Trophoblast cell (in vitro differentiated cells and primary cell): ENCODE measurements at regions not wholly inside any gene's neighbourhood (a gene's known extent, or its start where the extent isn't known, plus 50 kb on each side); places are given as distances from the start of the nearest gene placed in this dataset.

ENCODE experiments used
- DNase-seq, 2 donors: peaks; one replicate each; pipeline ENCODE4 v3.0.0-alpha.2; 2016
- H2AFZ ChIP-seq: 2 replicates; pipeline ENCODE4 v1.6.1; 2013; ENCODE audit warnings: low read length, moderate library complexity, mild to moderate bottlenecking; ENCODE audit not compliant: insufficient read depth, poor library complexity
- H2AK5ac ChIP-seq: 2 replicates; pipeline ENCODE4 v1.6.1; 2013; ENCODE audit warnings: mild to moderate bottlenecking, low read length
- H2BK120ac ChIP-seq: 2 replicates; pipeline ENCODE4 v1.6.1; 2013; ENCODE audit warnings: low read length, mild to moderate bottlenecking, moderate library complexity; ENCODE audit not compliant: insufficient read depth, poor library complexity
- H2BK12ac ChIP-seq: 2 replicates; pipeline ENCODE4 v1.6.1; 2013; ENCODE audit warnings: mild to moderate bottlenecking, low read length, moderate library complexity
- H2BK5ac ChIP-seq: 2 replicates; pipeline ENCODE4 v1.6.1; 2013; ENCODE audit warnings: low read length, low read depth, moderate library complexity, mild to moderate bottlenecking; ENCODE audit not compliant: poor library complexity
- H3K14ac ChIP-seq: 2 replicates; pipeline ENCODE4 v1.6.1; 2013; ENCODE audit warnings: mild to moderate bottlenecking, low read length
- H3K18ac ChIP-seq: 2 replicates; pipeline ENCODE4 v1.6.1; 2013; ENCODE audit warnings: mild to moderate bottlenecking, low read length
- H3K23ac ChIP-seq: 2 replicates; pipeline ENCODE4 v1.6.1; 2013; ENCODE audit warnings: low read length
- H3K27ac ChIP-seq: 2 replicates; pipeline ENCODE4 v1.5.1; 2013; ENCODE audit warnings: low read depth, mild to moderate bottlenecking, inconsistent platforms, low read length, moderate library complexity
- H3K27me3 ChIP-seq: 2 replicates; pipeline ENCODE4 v1.6.1; 2013; ENCODE audit warnings: inconsistent platforms, mild to moderate bottlenecking, low read length, moderate library complexity; ENCODE audit not compliant: insufficient read depth
- H3K36me3 ChIP-seq, 2 experiments: 1 replicate in 1 of 2; 2 replicates in 1 of 2; pipeline ENCODE4 v1.6.1; 2013; ENCODE audit warnings: low read length in 2 of 2, mild to moderate bottlenecking in 2 of 2, moderate library complexity in 1 of 2; ENCODE audit not compliant: insufficient read depth in 2 of 2, control insufficient read depth in 1 of 2
- H3K4ac ChIP-seq: 2 replicates; pipeline ENCODE4 v1.6.1; 2013; ENCODE audit warnings: low read depth, mild to moderate bottlenecking, low read length, moderate library complexity
- H3K4me1 ChIP-seq, 2 experiments: 1 replicate in 1 of 2; 2 replicates in 1 of 2; pipeline ENCODE4 v1.6.1; 2013; ENCODE audit warnings: low read length in 2 of 2, mild to moderate bottlenecking in 2 of 2, moderate library complexity in 1 of 2; ENCODE audit not compliant: insufficient read depth in 2 of 2, control insufficient read depth in 1 of 2
- H3K4me2 ChIP-seq: 2 replicates; pipeline ENCODE4 v1.6.1; 2013; ENCODE audit warnings: inconsistent platforms, mild to moderate bottlenecking, low read length, moderate library complexity
- H3K4me3 ChIP-seq: 2 replicates; pipeline ENCODE4 v1.5.1; 2013; ENCODE audit warnings: mild to moderate bottlenecking, low read depth, low read length, inconsistent platforms
- H3K79me1 ChIP-seq: one replicate; pipeline ENCODE4 v1.6.1; 2013; ENCODE audit warnings: low read length
- H3K79me2 ChIP-seq: 2 replicates; pipeline ENCODE4 v1.6.1; 2013; ENCODE audit warnings: low read length, mild to moderate bottlenecking; ENCODE audit not compliant: control insufficient read depth, insufficient read depth, poor library complexity
- H3K9ac ChIP-seq: 2 replicates; pipeline ENCODE4 v1.6.1; 2013; ENCODE audit warnings: mild to moderate bottlenecking, low read length
- H3K9me3 ChIP-seq: 2 replicates; pipeline ENCODE4 v1.6.1; 2013; ENCODE audit warnings: low read depth, mild to moderate bottlenecking, control low read depth, inconsistent platforms, low read length; ENCODE audit not compliant: insufficient read depth
- H4K12ac ChIP-seq: 2 replicates; pipeline ENCODE4 v1.6.1; 2013; ENCODE audit warnings: low read depth, mild to moderate bottlenecking, low read length, moderate library complexity
- H4K8ac ChIP-seq: 2 replicates; pipeline ENCODE4 v1.6.1; 2013; ENCODE audit warnings: low read depth, mild to moderate bottlenecking, low read length, moderate library complexity
- H4K91ac ChIP-seq: one replicate; pipeline ENCODE4 v1.6.1; 2013; ENCODE audit warnings: low read depth, mild to moderate bottlenecking, low read length, moderate library complexity
- WGBS: extraction: QIAGEN DNeasy Blood & Tissue Kit; methylation state at CpG from one replicate; pipeline ENCODE4 v1.1.7; 2013; ENCODE audit warnings: missing lambda C conversion rate; ENCODE audit not compliant: insufficient read length, insufficient coverage; ENCODE audit errors: extremely low coverage; 5-methylcytosine and 5-hydroxymethylcytosine counted together

- Histone ChIP-seq H4K91ac (no peak overlapping the region), H3K9me3 (no peaks in the 10 kb centered on the region), H3K79me2 (no peaks in the 10 kb centered on the region), H3K9ac (no peak overlapping the region), H3K27ac (no peak overlapping the region), H2BK12ac (no peak overlapping the region), H3K4me1 (no peaks in the 10 kb centered on the region), H3K4ac (no peak overlapping the region), H3K27me3 (no peaks in the 10 kb centered on the region), H3K36me3 (no peaks in the 10 kb centered on the region), H2AK5ac (no peak overlapping the region), H2BK120ac (no peak overlapping the region), H4K12ac (no peak overlapping the region), H3K14ac (no peak overlapping the region), H3K4me3 (no peak overlapping the region), H3K23ac (no peak overlapping the region), H4K8ac (no peak overlapping the region), H3K18ac (no peak overlapping the region), H3K4me2 (no peak overlapping the region), H2BK5ac (no peak overlapping the region), H3K79me1 (no peaks in the 10 kb centered on the region), H2AFZ (no peak overlapping the region)
- DNase-seq = no peak
- WGBS = no CpG with 5 or more reads among the region's 3 CpGs
These were observed 392.3 kb upstream of the TMPO start for GRCh38 chr12:98123021-98123461.

GRCh38 chr12:98126637-98127335 is 388.6 kb upstream of the TMPO start:
- Histone ChIP-seq H3K23ac (no peak overlapping the region), H3K27ac (no peak overlapping the region), H3K9ac (no peak overlapping the region), H3K4me1 (no peaks in the 10 kb centered on the region), H4K8ac (no peak overlapping the region), H3K4me2 (no peak overlapping the region), H4K91ac (no peak overlapping the region), H2BK120ac (no peak overlapping the region), H3K9me3 (no peaks in the 10 kb centered on the region), H3K4ac (no peak overlapping the region), H3K27me3 (no peaks in the 10 kb centered on the region), H2BK5ac (no peak overlapping the region), H2BK12ac (no peak overlapping the region), H3K36me3 (no peaks in the 10 kb centered on the region), H3K79me1 (no peaks in the 10 kb centered on the region), H3K4me3 (no peak overlapping the region), H3K18ac (no peak overlapping the region), H2AK5ac (no peak overlapping the region), H4K12ac (no peak overlapping the region), H3K79me2 (no peaks in the 10 kb centered on the region), H2AFZ (no peak overlapping the region), H3K14ac (no peak overlapping the region)
- DNase-seq = no peak
- no CpG with 5 or more reads among the region's 12 CpGs for WGBS

GRCh38 chr12:98127336-98127679 is 388.1 kb upstream of the TMPO start:
- no peaks in the 10 kb centered on the region for H3K36me3 ChIP-seq
- no peak overlapping the region for H2BK12ac ChIP-seq
- H3K4me1 ChIP-seq = no peaks in the 10 kb centered on the region
- no peaks in the 10 kb centered on the region for H3K79me2 ChIP-seq
- H3K4ac ChIP-seq = no peak overlapping the region
- no peak overlapping the region for H3K18ac ChIP-seq
- no peak overlapping the region for H3K4me2 ChIP-seq
- no peak overlapping the region for H2AFZ ChIP-seq
- DNase-seq = no peak
- no peak overlapping the region for H3K14ac ChIP-seq
- H2BK120ac ChIP-seq = no peak overlapping the region
- H2AK5ac ChIP-seq = no peak overlapping the region
- no peak overlapping the region for H4K8ac ChIP-seq
- no peak overlapping the region for H4K91ac ChIP-seq
- no peak overlapping the region for H2BK5ac ChIP-seq
- no CpG with 5 or more reads among the region's 3 CpGs for WGBS
- no peaks in the 10 kb centered on the region for H3K9me3 ChIP-seq
- H3K4me3 ChIP-seq = no peak overlapping the region
- no peak overlapping the region for H3K9ac ChIP-seq
- H4K12ac ChIP-seq = no peak overlapping the region
- no peaks in the 10 kb centered on the region for H3K27me3 ChIP-seq
- no peak overlapping the region for H3K23ac ChIP-seq
- H3K79me1 ChIP-seq = no peaks in the 10 kb centered on the region
- no peak overlapping the region for H3K27ac ChIP-seq

- Histone ChIP-seq H3K9me3 (no peaks in the 10 kb centered on the region), H3K4me3 (no peak overlapping the region), H4K91ac (no peak overlapping the region), H2BK120ac (no peak overlapping the region), H3K23ac (no peak overlapping the region), H3K14ac (no peak overlapping the region), H4K12ac (no peak overlapping the region), H2AFZ (no peak overlapping the region), H4K8ac (no peak overlapping the region), H3K4me2 (no peak overlapping the region), H3K4ac (no peak overlapping the region), H2AK5ac (no peak overlapping the region), H3K36me3 (no peaks in the 10 kb centered on the region), H3K27ac (no peak overlapping the region), H2BK12ac (no peak overlapping the region), H3K79me2 (no peaks in the 10 kb centered on the region), H3K9ac (no peak overlapping the region), H3K79me1 (no peaks in the 10 kb centered on the region), H3K4me1 (no peaks in the 10 kb centered on the region), H3K27me3 (no peaks in the 10 kb centered on the region), H3K18ac (no peak overlapping the region), H2BK5ac (no peak overlapping the region)
- no peak for DNase-seq
These were observed 387.5 kb upstream of the TMPO start for GRCh38 chr12:98127854-98128253.
